KOPT-K1 (cell line): ENCODE measurements at regions not wholly inside any gene's neighbourhood (a gene's known extent, or its start where the extent isn't known, plus 50 kb on each side); places are given as distances from the start of the nearest gene placed in this dataset.

Experiments
- H3K27ac ChIP-seq: fragments of 200-600 bp; sonication (generic); 2 replicates; pipeline ENCODE4 v1.5.1; 2016; ENCODE audit warnings: antibody characterized with exemption, mild to moderate bottlenecking, low read depth, low read length; ENCODE audit not compliant: poor library complexity, severe bottlenecking
- H3K36me3 ChIP-seq: fragments of 200-600 bp; sonication (generic); 2 replicates; pipeline ENCODE4 v1.5.1; 2017; ENCODE audit warnings: antibody characterized with exemption, mild to moderate bottlenecking, low read length, moderate library complexity; ENCODE audit not compliant: insufficient read depth
- H3K9me3 ChIP-seq: fragments of 200-600 bp; sonication (generic); 2 replicates; pipeline ENCODE4 v1.5.1; 2017; ENCODE audit warnings: antibody characterized with exemption, low read length, mild to moderate bottlenecking; ENCODE audit not compliant: insufficient read depth, poor library complexity, severe bottlenecking

- no peaks in the 10 kb centered on the region for H3K36me3 ChIP-seq
- no peaks in the 10 kb centered on the region for H3K9me3 ChIP-seq
- H3K27ac ChIP-seq, result no peak overlapping the region
These were observed 353.1 kb downstream of the TLE4 start for GRCh38 chr9:79924836-79925235.

- no peak overlapping the region for H3K27ac ChIP-seq
These were observed 345.7 kb downstream of the TLE4 start for GRCh38 chr9:79917421-79917820.

GRCh38 chr9:79913867-79914266, 342.1 kb downstream of the TLE4 start:
- Histone ChIP-seq H3K27ac (no peak overlapping the region), H3K9me3 (no peaks in the 10 kb centered on the region), H3K36me3 (no peaks in the 10 kb centered on the region)

More at GRCh38 chr9:79917421-79917820, 345.7 kb downstream of the TLE4 start:
- Histone ChIP-seq H3K9me3 (no peaks in the 10 kb centered on the region), H3K36me3 (no peaks in the 10 kb centered on the region)

- Histone ChIP-seq H3K36me3 (no peaks in the 10 kb centered on the region), H3K27ac (no peak overlapping the region), H3K9me3 (no peaks in the 10 kb centered on the region)
These were observed 340.7 kb downstream of the TLE4 start for GRCh38 chr9:79912318-79913070.

- Histone ChIP-seq H3K36me3 (no peaks in the 10 kb centered on the region), H3K9me3 (no peaks in the 10 kb centered on the region), H3K27ac (no peak overlapping the region)
These were observed 340.0 kb downstream of the TLE4 start for GRCh38 chr9:79911724-79912123.

- Histone ChIP-seq H3K36me3 (no peaks in the 10 kb centered on the region), H3K27ac (no peak overlapping the region), H3K9me3 (no peaks in the 10 kb centered on the region)
These were observed 331.2 kb downstream of the TLE4 start for GRCh38 chr9:79902825-79903600.

- Histone ChIP-seq H3K9me3 (no peaks in the 10 kb centered on the region), H3K36me3 (no peaks in the 10 kb centered on the region), H3K27ac (no peak overlapping the region)
These were observed 329.0 kb downstream of the TLE4 start for GRCh38 chr9:79900754-79901153.

GRCh38 chr9:79896390-79896980, 324.7 kb downstream of the TLE4 start:
- Histone ChIP-seq H3K9me3 (no peaks in the 10 kb centered on the region), H3K36me3 (no peaks in the 10 kb centered on the region), H3K27ac (no peak overlapping the region)

GRCh38 chr9:79895232-79895631, 323.5 kb downstream of the TLE4 start:
- H3K9me3 ChIP-seq, result no peaks in the 10 kb centered on the region
- no peak overlapping the region for H3K27ac ChIP-seq
- H3K36me3 ChIP-seq, result no peaks in the 10 kb centered on the region

- Histone ChIP-seq H3K27ac (no peak overlapping the region), H3K9me3 (no peaks in the 10 kb centered on the region), H3K36me3 (no peaks in the 10 kb centered on the region)
These were observed 317.6 kb downstream of the TLE4 start for GRCh38 chr9:79889369-79889768.

GRCh38 chr9:79885093-79885857, 313.5 kb downstream of the TLE4 start:
- H3K9me3 ChIP-seq, result no peaks in the 10 kb centered on the region
- no peak overlapping the region for H3K27ac ChIP-seq
- no peaks in the 10 kb centered on the region for H3K36me3 ChIP-seq

GRCh38 chr9:79884546-79884945, 312.8 kb downstream of the TLE4 start:
- Histone ChIP-seq H3K27ac (no peak overlapping the region), H3K36me3 (no peaks in the 10 kb centered on the region), H3K9me3 (no peaks in the 10 kb centered on the region)

GRCh38 chr9:79883073-79883645, 311.4 kb downstream of the TLE4 start:
- Histone ChIP-seq H3K36me3 (no peaks in the 10 kb centered on the region), H3K27ac (no peak overlapping the region), H3K9me3 (no peaks in the 10 kb centered on the region)

- no peaks in the 10 kb centered on the region for H3K9me3 ChIP-seq
- H3K27ac ChIP-seq, result no peak overlapping the region
- H3K36me3 ChIP-seq, result no peaks in the 10 kb centered on the region
These were observed 308.9 kb downstream of the TLE4 start for GRCh38 chr9:79880626-79881025.
